Natural killer cell (primary cell): ENCODE measurements at regions not wholly inside any gene's neighbourhood (a gene's known extent, or its start where the extent isn't known, plus 50 kb on each side); places are given as distances from the start of the nearest gene placed in this dataset.
"Not testable (repeated sequence)": the region's sequence is repeated elsewhere in the genome, so short reads cannot be mapped to it uniquely, and the experiment has no call there.

ENCODE experiments used
- ATAC-seq, 3 donors: fragments of 150-1000 bp in 2 of 3; fragments of 200-7000 bp in 1 of 3; cut with Tn5 transposase; 1 replicate in 1 of 3; 2 replicates in 2 of 3; pipeline ENCODE4 v1.10.0; 2021; ENCODE audit warnings: mild to moderate bottlenecking in 2 of 3, moderate library complexity in 2 of 3
- DNase-seq, 2 donors: peaks; one replicate each; pipeline versions ENCODE4 v3.0.0 to v3.0.0-alpha.2; 2013 to 2021; ENCODE audit warnings: mixed read lengths in 1 of 2
- H3K27ac ChIP-seq: one replicate; pipeline ENCODE4 v1.5.1; 2013; ENCODE audit warnings: mild to moderate bottlenecking, low read length
- H3K27me3 ChIP-seq: one replicate; pipeline ENCODE4 v1.6.1; 2013; ENCODE audit warnings: low read length; ENCODE audit not compliant: control insufficient read depth, insufficient read depth
- H3K36me3 ChIP-seq: one replicate; pipeline ENCODE4 v1.6.1; 2013; ENCODE audit warnings: low read length; ENCODE audit not compliant: control insufficient read depth, insufficient read depth
- H3K4me1 ChIP-seq: one replicate; pipeline ENCODE4 v1.6.1; 2013; ENCODE audit warnings: low read length; ENCODE audit not compliant: control insufficient read depth, insufficient read depth
- H3K4me3 ChIP-seq: one replicate; pipeline ENCODE4 v1.5.1; 2013; ENCODE audit warnings: low read length
- H3K9me3 ChIP-seq: one replicate; pipeline ENCODE4 v1.6.1; 2013; ENCODE audit warnings: low read length; ENCODE audit not compliant: control insufficient read depth, insufficient read depth
- H3K27ac Mint-ChIP-seq, 2 donors: one replicate each; pipeline ENCODE4 v1.8.0; 2022; ENCODE audit warnings: mild to moderate bottlenecking in 2 of 2, mixed read lengths in 2 of 2, moderate library complexity in 1 of 2
- H3K27me3 Mint-ChIP-seq, 2 donors: one replicate each; pipeline ENCODE4 v1.8.0; 2022; ENCODE audit warnings: low read depth in 2 of 2, mixed read lengths in 2 of 2
- H3K36me3 Mint-ChIP-seq: one replicate; pipeline ENCODE4 v1.8.0; 2022; ENCODE audit warnings: mixed read lengths
- H3K4me1 Mint-ChIP-seq, 2 donors: one replicate each; pipeline ENCODE4 v1.8.0; 2022; ENCODE audit warnings: mixed read lengths in 2 of 2
- H3K4me3 Mint-ChIP-seq: one replicate; pipeline ENCODE4 v1.8.0; 2022; ENCODE audit warnings: mild to moderate bottlenecking, moderate library complexity, mixed read lengths
- H3K9me3 Mint-ChIP-seq, 2 donors: one replicate each; pipeline ENCODE4 v1.8.0; 2022; ENCODE audit warnings: mixed read lengths in 2 of 2
- WGBS: methylation state at CpG from one replicate; pipeline ENCODE4 v1.1.7; 2013; ENCODE audit warnings: missing lambda C conversion rate; ENCODE audit not compliant: insufficient coverage; 5-methylcytosine and 5-hydroxymethylcytosine counted together
- intact Hi-C: fragments of 100-400 bp; cut with micrococcal nuclease; formaldehyde crosslinking; loops from one replicate; pipeline ENCODE4 v1.14.2; 2022
- TF ChIP-seq, protein P1 (sequence below): fragments of 200-600 bp; IDR thresholded peaks from one replicate; pipeline ENCODE4 v1.8.0; 2022; ENCODE audit warnings: antibody characterized with exemption

DNA sequence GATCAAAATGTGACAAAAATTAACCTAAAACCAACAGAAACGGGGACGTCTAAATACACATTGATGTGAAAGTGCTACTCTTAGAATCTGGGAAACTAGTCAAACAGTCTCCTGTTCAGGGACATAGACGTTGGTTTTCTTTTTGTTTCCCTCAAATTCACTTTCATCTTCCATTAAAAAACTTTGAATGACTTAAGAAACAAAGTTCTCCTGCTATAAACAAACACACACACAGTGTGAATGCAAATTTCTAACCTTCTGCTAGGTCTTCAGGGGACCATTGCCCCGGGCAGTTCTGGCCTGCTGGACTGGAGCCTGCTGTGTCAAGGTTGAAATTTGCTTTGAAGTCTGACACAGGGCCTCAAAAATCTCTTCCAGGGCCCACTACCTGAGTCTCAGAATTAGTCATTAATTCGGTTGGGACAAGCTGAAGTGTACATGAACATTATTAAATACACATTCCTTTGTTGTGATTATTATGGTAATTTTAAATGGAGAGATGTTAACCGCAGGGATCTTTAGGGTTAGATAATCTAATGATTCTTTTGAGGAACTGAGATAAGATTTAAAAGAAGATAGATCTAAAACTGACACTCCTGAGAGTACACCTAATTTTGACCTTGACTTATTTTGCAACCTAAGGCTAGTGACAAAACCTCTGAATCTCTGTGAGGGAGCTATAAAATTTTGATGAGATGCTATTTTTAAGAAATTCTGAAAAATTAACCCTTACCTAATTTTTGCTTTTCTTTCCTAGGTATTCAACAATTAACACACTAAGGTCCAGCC is 1260.4 kb downstream of the ROBO1 start:
- no peaks in the 10 kb centered on the region for H3K4me1 Mint-ChIP-seq
- no peak overlapping the region for H3K4me3 Mint-ChIP-seq
- peaks cover 11% of the 10 kb centered on the region for H3K36me3 Mint-ChIP-seq

DNA sequence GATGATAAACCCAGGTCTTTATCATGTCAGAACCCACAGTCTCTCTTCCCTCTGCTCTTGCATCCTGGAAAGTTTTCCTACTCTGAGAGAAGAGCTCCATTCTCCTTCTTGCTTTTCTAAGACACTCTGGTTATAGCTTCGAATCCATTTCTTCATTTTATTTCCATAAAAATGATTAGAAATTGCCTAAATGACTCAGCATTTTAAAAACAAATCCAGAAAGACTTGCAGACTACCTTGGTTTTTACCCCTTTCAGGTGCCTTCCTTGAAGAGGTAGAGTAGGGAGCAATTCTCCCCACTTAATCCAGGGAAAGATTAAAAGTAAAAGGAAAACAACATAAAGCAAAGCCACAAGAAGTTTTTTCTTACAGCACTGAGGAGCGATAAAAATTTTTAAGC is 1256.0 kb downstream of the ROBO1 start:
- WGBS, result 64% methylated on average over 2 of the region's 2 CpGs
- H3K36me3 Mint-ChIP-seq, result peaks cover 4% of the 10 kb centered on the region
- Histone ChIP-seq H3K36me3 (no peaks in the 10 kb centered on the region), H3K9me3 (peaks cover 4% of the 10 kb centered on the region), H3K27me3 (no peaks in the 10 kb centered on the region), H3K4me1 (no peaks in the 10 kb centered on the region), H3K4me3 (no peak overlapping the region), H3K27ac (no peak overlapping the region)
- ATAC-seq (no peak), DNase-seq (no peak)
- H3K9me3 Mint-ChIP-seq, result peaks cover 10 to 13% of the 10 kb centered on the region in 2 donors
- TF ChIP-seq, protein P1, sequence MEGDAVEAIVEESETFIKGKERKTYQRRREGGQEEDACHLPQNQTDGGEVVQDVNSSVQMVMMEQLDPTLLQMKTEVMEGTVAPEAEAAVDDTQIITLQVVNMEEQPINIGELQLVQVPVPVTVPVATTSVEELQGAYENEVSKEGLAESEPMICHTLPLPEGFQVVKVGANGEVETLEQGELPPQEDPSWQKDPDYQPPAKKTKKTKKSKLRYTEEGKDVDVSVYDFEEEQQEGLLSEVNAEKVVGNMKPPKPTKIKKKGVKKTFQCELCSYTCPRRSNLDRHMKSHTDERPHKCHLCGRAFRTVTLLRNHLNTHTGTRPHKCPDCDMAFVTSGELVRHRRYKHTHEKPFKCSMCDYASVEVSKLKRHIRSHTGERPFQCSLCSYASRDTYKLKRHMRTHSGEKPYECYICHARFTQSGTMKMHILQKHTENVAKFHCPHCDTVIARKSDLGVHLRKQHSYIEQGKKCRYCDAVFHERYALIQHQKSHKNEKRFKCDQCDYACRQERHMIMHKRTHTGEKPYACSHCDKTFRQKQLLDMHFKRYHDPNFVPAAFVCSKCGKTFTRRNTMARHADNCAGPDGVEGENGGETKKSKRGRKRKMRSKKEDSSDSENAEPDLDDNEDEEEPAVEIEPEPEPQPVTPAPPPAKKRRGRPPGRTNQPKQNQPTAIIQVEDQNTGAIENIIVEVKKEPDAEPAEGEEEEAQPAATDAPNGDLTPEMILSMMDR, result no peak
- H3K4me3 Mint-ChIP-seq, result no peak overlapping the region
- no peak overlapping the region for H3K27ac Mint-ChIP-seq
- H3K4me1 Mint-ChIP-seq, result no peaks in the 10 kb centered on the region
- H3K27me3 Mint-ChIP-seq, result no peaks in the 10 kb centered on the region
- intact Hi-C loops, result no loop called here

More for the DNA sequence above, 1260.4 kb downstream of the ROBO1 start:
- H3K27me3 ChIP-seq, result no peaks in the 10 kb centered on the region
- no peak overlapping the region for H3K27ac Mint-ChIP-seq
- H3K9me3 Mint-ChIP-seq, result peaks cover 13 to 15% of the 10 kb centered on the region in 2 donors
- TF ChIP-seq, protein P1, result no peak
- H3K9me3 ChIP-seq, result peaks cover 7% of the 10 kb centered on the region
- H3K27ac ChIP-seq, result no peak overlapping the region
- no peak overlapping the region for H3K4me3 ChIP-seq
- DNase-seq (no peak), ATAC-seq (no peak)
- 74% methylated on average over 4 of the region's 6 CpGs for WGBS
- H3K4me1 ChIP-seq, result no peaks in the 10 kb centered on the region
- no peaks in the 10 kb centered on the region for H3K36me3 ChIP-seq
- no peaks in the 10 kb centered on the region for H3K27me3 Mint-ChIP-seq
- intact Hi-C loops, result no loop called here

GRCh38 chr3:78512786-78513185 is 1255.0 kb downstream of the ROBO1 start:
- H3K27me3 Mint-ChIP-seq, ATAC-seq, DNase-seq, H3K9me3 ChIP-seq, H3K36me3 Mint-ChIP-seq, H3K27ac Mint-ChIP-seq, H3K4me3 Mint-ChIP-seq, H3K4me1 ChIP-seq, intact Hi-C loops, H3K27ac ChIP-seq, H3K4me3 ChIP-seq, H3K27me3 ChIP-seq, H3K4me1 Mint-ChIP-seq, H3K36me3 ChIP-seq: not testable (repeated sequence)
- H3K9me3 Mint-ChIP-seq, result peaks cover 15% of the 10 kb centered on the region in 2 donors
- 50% methylated on average over 2 of the region's 4 CpGs for WGBS

- peaks cover 15 to 16% of the 10 kb centered on the region in 2 donors for H3K9me3 Mint-ChIP-seq
- ATAC-seq (no peak), DNase-seq (no peak)
- no peaks in the 10 kb centered on the region for H3K27me3 Mint-ChIP-seq
- no peak overlapping the region for H3K27ac ChIP-seq
- no peak overlapping the region for H3K4me3 ChIP-seq
- no peaks in the 10 kb centered on the region for H3K9me3 ChIP-seq
- no peaks in the 10 kb centered on the region for H3K4me1 Mint-ChIP-seq
- no peaks in the 10 kb centered on the region for H3K36me3 Mint-ChIP-seq
- TF ChIP-seq, protein P1, result no peak
- H3K36me3 ChIP-seq, result no peaks in the 10 kb centered on the region
- intact Hi-C loops, result no loop called here
- 70% methylated on average over 2 of the region's 3 CpGs for WGBS
- H3K4me3 Mint-ChIP-seq, result no peak overlapping the region
- H3K27ac Mint-ChIP-seq, result no peak overlapping the region
- H3K4me1 ChIP-seq, result no peaks in the 10 kb centered on the region
- no peaks in the 10 kb centered on the region for H3K27me3 ChIP-seq
These were observed 1251.4 kb downstream of the ROBO1 start for GRCh38 chr3:78516437-78516836.
